Memory B cell (primary cell): ENCODE measurements at regions not wholly inside any gene's neighbourhood (a gene's known extent, or its start where the extent isn't known, plus 50 kb on each side); places are given as distances from the start of the nearest gene placed in this dataset.
A peak's percentile ranks its signal among the peaks of the same experiment; 100 is the strongest.

Source experiments
- ATAC-seq: fragments of 150-1000 bp; cut with Tn5 transposase; 2 replicates; pipeline ENCODE4 v1.10.0; 2021; ENCODE audit warnings: low read depth, mild to moderate bottlenecking, moderate library complexity
- DNase-seq, 2 donors: peaks; one replicate each; pipeline ENCODE4 v3.0.0; 2022; ENCODE audit warnings: low spot score in 2 of 2
- H3K27ac Mint-ChIP-seq: one replicate; pipeline ENCODE4 v1.8.0; 2022; ENCODE audit warnings: mild to moderate bottlenecking, moderate library complexity, mixed read lengths
- H3K27me3 Mint-ChIP-seq: one replicate; pipeline ENCODE4 v1.8.0; 2022; ENCODE audit warnings: mixed read lengths
- H3K36me3 Mint-ChIP-seq: one replicate; pipeline ENCODE4 v1.8.0; 2022; ENCODE audit warnings: mild to moderate bottlenecking, mixed read lengths
- H3K4me1 Mint-ChIP-seq: one replicate; pipeline ENCODE4 v1.8.0; 2022; ENCODE audit warnings: mixed read lengths
- H3K4me3 Mint-ChIP-seq: one replicate; pipeline ENCODE4 v1.8.0; 2022; ENCODE audit warnings: mild to moderate bottlenecking, moderate library complexity, mixed read lengths
- H3K9me3 Mint-ChIP-seq: one replicate; pipeline ENCODE4 v1.8.0; 2022; ENCODE audit warnings: mixed read lengths

DNA sequence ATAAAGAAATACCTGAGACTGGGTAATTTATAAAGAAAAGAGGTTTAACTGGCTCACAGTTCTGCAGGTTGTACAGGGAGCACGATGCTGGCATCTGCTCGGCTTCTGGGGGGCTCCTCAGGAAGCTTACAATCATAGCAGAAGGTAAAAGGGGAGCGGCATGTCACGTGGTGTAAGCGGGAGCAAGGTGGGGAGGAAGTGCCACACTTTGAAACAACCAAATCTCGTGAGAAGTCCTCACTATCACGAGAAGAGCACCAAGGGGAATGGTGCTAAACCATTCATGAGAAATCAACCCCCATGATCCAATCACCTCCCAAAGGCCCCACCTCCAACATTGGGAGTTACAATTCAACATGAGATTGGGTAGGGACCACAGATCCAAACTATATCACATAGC is 67.7 kb downstream of the AKR1B1 start:
- peaks cover 4% of the 10 kb centered on the region for H3K9me3 Mint-ChIP-seq
- H3K27ac Mint-ChIP-seq, result no peak overlapping the region
- ATAC-seq, result no peak
- peaks cover 7% of the 10 kb centered on the region for H3K4me1 Mint-ChIP-seq
- H3K4me3 Mint-ChIP-seq, result no peak overlapping the region
- DNase-seq, result no peak
- peaks cover 9% of the 10 kb centered on the region for H3K27me3 Mint-ChIP-seq
- no peaks in the 10 kb centered on the region for H3K36me3 Mint-ChIP-seq

DNA sequence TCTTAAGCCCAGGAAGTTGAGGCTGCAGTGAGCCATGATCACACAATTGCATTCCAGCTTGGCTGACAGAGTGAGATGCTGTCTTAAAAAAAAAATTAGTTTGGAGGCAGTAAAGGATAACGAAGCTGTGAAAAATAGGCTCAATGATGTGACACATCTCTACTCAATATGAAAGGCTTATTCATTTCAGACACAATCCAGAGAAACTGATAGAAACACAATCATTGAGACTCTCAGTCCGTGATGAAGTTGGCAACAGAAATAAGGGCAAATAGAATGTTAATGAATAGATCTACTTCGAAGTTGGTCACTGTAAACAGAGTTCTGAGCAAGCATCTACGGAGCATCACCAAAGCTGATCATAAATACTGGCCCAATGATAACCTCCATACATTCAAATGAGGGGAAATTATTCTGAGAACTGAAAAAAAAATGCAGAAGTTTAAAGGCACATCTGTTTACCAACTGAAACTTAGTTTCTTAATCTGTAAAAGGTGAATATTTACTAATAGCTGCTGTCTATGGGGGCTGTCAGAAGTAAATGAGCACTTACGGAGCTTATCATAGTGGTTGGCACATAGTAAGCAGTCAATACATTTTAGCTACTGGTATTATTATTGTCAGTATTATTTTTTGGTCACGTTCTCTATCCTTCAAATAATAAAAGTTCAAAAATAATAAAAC is 70.4 kb downstream of the AKR1B1 start:
- H3K4me1 Mint-ChIP-seq, result peaks cover 5% of the 10 kb centered on the region
- no peak overlapping the region for H3K27ac Mint-ChIP-seq
- peaks cover 8% of the 10 kb centered on the region for H3K27me3 Mint-ChIP-seq
- no peak for ATAC-seq
- no peak for DNase-seq
- H3K36me3 Mint-ChIP-seq, result no peaks in the 10 kb centered on the region
- no peak overlapping the region for H3K4me3 Mint-ChIP-seq
- H3K9me3 Mint-ChIP-seq, result peaks cover 2% of the 10 kb centered on the region

DNA sequence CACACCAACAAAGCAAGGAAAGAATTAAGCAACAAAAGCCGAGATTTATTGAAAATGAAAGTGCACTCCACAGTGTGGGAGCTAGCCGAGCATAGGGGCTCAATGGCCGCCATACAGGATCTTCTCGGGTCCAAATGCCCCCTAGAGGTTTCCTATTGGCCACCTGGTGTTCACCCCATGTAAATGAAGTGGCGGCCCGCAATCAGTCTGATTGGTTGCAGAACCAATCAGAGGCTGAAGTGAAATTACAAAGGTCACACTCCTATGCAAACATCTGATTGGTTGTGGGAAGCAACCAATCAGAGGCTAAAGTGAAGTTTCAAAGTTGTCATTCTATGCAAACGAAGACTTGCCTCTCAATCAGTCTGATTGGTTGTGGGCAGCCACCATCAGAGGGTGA is 61.8 kb upstream of the SLC35B4 start:
- no peaks in the 10 kb centered on the region for H3K9me3 Mint-ChIP-seq
- ATAC-seq, result no peak

DNA sequence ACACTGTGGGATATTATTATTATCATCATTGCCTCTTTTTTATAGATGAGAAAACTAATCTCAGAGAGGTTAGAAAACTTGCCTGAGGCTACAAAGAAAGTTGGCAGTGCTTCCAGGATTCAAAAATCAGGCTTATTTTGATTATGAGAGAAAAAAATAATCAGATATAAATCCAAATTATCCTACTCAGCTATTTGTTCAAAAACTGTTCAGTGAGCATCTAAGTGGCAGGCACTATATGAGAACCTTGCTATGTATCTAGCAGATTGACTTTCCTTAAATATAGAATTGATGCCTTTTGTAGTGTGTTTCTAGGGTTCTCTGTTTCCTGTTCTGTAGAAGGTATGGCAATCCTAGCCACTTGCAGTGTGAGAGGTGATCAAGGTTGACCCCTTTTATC is 60.0 kb upstream of the SLC35B4 start:
- Mint-ChIP-seq H3K27me3 (peaks cover 9% of the 10 kb centered on the region), H3K9me3 (no peaks in the 10 kb centered on the region), H3K27ac (no peak overlapping the region), H3K36me3 (no peaks in the 10 kb centered on the region), H3K4me3 (no peak overlapping the region), H3K4me1 (peaks cover 2% of the 10 kb centered on the region)
- ATAC-seq (no peak), DNase-seq (no peak)

More for the DNA sequence above, 61.8 kb upstream of the SLC35B4 start:
- Mint-ChIP-seq H3K4me3 (peak overlapping the region; percentile 19), H3K27me3 (peaks cover 6% of the 10 kb centered on the region), H3K4me1 (peaks cover 2% of the 10 kb centered on the region), H3K36me3 (no peaks in the 10 kb centered on the region), H3K27ac (no peak overlapping the region)
- no peak for DNase-seq

DNA sequence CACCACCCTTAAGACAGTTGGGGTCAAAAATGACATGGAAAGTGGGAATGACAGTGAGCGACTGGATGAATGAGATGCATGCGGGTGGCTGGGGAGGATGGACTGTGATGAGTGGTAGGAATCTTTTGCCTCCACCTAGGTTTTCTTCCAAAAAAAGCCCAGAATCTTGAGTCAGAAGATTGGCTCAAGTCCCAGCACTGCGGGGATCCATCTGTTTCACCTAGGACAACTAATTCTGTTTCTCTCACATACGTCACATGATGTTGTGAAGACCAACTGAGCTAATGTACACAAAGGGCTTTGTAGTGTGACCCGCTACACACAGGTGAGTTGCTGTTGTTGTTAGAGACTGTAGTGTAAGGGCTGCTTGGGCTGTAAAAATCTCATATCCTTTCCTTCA is 58.5 kb upstream of the SLC35B4 start:
- Mint-ChIP-seq H3K9me3 (no peaks in the 10 kb centered on the region), H3K36me3 (no peaks in the 10 kb centered on the region), H3K4me3 (no peak overlapping the region), H3K27me3 (peaks cover 11% of the 10 kb centered on the region), H3K27ac (no peak overlapping the region), H3K4me1 (peaks cover 2% of the 10 kb centered on the region)
- DNase-seq, result no peak
- no peak for ATAC-seq

DNA sequence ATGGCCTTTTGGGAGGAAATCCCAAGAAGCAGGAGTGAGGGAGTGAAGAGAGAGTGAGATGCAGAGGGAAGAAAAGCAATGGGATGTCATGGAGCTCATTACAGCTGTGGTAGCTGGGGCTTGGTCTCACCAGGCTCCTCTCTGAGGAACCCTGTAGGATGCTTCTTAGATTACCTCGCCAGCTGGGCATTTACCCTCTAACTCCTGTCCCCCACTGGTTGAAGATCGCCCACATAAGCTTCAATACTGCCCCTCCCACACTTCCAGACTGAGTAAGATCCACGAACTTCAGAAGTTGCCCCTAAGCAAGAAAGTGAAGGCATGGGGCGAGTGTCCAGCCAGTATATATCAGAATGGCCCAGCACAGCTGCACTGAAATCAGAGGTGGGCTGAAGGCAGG is 58.1 kb upstream of the SLC35B4 start:
- Mint-ChIP-seq H3K36me3 (no peaks in the 10 kb centered on the region), H3K27ac (no peak overlapping the region), H3K4me1 (peaks cover 2% of the 10 kb centered on the region), H3K27me3 (peaks cover 14% of the 10 kb centered on the region), H3K9me3 (no peaks in the 10 kb centered on the region), H3K4me3 (no peak overlapping the region)
- DNase-seq (no peak), ATAC-seq (no peak)

DNA sequence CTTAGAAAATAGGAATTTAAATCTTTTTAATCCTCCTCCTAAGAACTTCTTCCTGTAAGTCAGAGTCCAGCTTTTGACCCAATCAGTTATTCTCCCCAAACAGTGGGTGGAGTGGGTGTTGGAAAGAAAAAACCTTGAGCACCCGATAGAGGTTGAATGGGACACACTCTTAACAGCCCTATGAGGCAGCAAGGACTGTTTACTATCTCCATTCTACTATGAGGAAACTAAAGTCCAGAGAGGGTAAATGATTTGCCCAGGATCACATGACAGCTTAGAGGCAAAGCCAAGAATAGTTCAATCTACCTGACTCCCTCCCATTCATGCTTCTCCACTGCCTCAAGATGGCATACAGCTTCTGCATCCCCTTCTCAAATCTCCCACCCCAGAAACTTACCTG is 57.6 kb upstream of the SLC35B4 start:
- H3K36me3 Mint-ChIP-seq, result no peaks in the 10 kb centered on the region
- no peak overlapping the region for H3K4me3 Mint-ChIP-seq
- peaks cover 14% of the 10 kb centered on the region for H3K27me3 Mint-ChIP-seq
- H3K27ac Mint-ChIP-seq, result no peak overlapping the region
- H3K9me3 Mint-ChIP-seq, result no peaks in the 10 kb centered on the region
- no peak for DNase-seq
- ATAC-seq, result no peak
- H3K4me1 Mint-ChIP-seq, result peaks cover 2% of the 10 kb centered on the region

DNA sequence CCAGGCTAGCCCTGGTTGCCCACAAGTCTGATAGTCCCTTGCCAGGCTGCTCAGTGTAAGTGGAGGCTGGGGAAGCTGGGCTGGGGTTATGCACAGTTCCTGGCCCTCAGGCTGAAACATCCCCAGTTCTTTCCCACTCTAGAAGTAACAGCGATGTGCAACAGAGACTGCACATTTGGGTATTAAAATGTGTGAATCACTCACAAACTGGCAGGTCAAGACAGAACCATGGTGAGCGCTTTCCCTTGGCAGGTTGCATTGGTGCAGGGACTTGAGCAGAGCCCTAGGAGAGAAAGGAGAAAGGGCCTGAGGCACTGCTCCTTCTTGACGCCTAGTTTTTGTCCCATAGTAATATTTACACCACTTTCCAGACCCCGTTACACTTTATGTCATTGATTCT is 56.1 kb upstream of the SLC35B4 start:
- Mint-ChIP-seq H3K9me3 (no peaks in the 10 kb centered on the region), H3K27me3 (peaks cover 14% of the 10 kb centered on the region), H3K27ac (no peak overlapping the region), H3K4me3 (no peak overlapping the region), H3K36me3 (no peaks in the 10 kb centered on the region), H3K4me1 (no peaks in the 10 kb centered on the region)
- ATAC-seq (no peak), DNase-seq (no peak)

DNA sequence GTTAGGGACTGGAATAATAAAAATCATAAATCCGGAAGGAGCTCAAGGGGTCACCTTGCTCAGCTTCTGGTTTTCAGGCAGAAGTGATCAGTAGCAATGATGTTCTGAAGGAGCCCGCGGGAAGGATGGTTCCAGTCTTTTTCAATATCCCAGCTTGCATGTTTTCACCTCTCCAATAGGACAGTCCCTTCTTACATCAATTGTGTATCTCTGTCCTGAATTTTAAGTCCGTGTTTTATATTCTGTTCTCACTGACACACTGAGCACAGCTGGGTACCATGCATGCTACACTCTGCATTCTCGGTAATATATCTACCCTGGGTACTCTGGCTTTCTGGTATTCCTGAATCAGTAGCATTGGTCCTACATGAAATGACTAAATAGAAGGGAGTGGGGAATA is 55.2 kb upstream of the SLC35B4 start:
- H3K27me3 Mint-ChIP-seq, result peaks cover 13% of the 10 kb centered on the region
- no peak overlapping the region for H3K4me3 Mint-ChIP-seq
- no peak for DNase-seq
- no peak overlapping the region for H3K27ac Mint-ChIP-seq
- H3K36me3 Mint-ChIP-seq, result no peaks in the 10 kb centered on the region
- ATAC-seq, result no peak
- no peaks in the 10 kb centered on the region for H3K9me3 Mint-ChIP-seq
- no peaks in the 10 kb centered on the region for H3K4me1 Mint-ChIP-seq

DNA sequence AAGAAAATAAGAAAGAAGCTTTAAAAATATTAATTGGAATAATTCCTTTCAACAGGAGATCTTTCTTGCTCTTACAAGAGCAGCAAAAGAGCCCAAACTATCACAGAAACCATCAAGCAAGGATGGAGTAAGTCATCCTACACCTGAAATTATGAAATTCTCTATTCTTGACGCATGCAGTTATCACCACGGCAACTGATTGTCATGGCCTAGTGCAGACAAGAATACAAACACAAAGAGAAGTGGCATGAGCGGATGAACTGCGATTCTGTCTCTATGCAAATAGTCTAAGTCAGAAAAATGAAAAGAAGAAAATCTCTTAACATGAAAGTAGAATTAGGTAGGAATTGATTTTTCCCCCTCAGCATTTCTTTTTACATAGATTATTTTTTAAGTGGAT is 54.8 kb upstream of the SLC35B4 start:
- no peak overlapping the region for H3K27ac Mint-ChIP-seq

DNA sequence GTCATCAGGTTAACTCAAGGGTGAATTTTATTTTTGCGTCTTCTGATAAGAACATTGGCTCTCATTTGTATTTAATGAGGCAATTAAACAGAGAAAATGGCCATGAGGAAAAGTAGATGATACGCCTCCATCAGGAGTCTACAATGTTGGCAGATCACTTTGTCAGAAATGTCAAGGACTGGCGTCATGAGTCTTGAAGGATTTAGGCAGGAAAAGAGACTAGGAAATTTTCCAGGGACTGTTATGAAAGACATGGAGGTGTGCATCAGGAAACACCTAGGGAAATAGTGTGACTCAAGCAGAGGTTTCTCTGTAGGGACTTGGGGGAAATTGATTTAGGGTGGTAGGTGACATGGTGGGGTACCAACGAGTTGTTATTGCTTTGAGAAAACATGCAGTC is 53.4 kb upstream of the SLC35B4 start:
- DNase-seq (no peak), ATAC-seq (no peak)
- Mint-ChIP-seq H3K27me3 (peaks cover 13% of the 10 kb centered on the region), H3K4me3 (no peak overlapping the region), H3K27ac (no peak overlapping the region), H3K9me3 (no peaks in the 10 kb centered on the region), H3K4me1 (no peaks in the 10 kb centered on the region), H3K36me3 (no peaks in the 10 kb centered on the region)

More for the DNA sequence above, 54.8 kb upstream of the SLC35B4 start:
- Mint-ChIP-seq H3K9me3 (no peaks in the 10 kb centered on the region), H3K4me3 (no peak overlapping the region), H3K27me3 (peaks cover 11% of the 10 kb centered on the region), H3K4me1 (no peaks in the 10 kb centered on the region), H3K36me3 (no peaks in the 10 kb centered on the region)
- no peak for ATAC-seq
- no peak for DNase-seq

DNA sequence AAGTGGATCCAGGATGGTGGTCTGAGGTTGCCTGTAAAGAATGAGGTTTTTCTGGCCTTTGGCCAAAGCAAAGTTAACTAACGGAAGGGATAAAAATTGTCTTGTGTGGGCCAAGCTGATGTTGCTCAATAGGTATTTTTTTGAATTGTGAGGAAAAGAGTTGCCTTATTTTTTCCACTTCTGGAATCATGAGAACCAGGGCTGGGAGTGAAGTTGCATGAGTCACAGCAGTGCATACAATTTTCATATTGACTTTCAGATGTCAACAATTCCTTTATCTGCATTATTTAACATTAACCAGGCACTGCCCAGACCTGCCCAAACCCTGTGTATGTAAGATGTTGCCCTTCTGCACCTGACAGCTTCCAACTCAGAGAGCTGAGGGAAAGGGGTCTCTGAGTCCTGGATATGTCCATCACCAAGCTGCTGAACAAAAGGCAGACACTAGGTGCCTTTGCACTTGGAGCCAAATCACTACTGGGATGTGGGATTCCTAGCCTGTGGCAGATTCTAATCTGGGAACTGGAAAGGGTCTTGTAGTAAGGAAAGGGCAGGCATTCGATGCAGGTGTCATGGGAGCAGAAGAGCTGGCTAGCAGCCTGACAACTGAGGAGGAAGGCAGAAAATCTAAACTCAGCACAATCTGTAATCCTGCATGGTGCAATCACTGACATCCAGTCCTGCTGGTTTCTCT is 52.3 kb upstream of the SLC35B4 start:
- H3K27ac Mint-ChIP-seq, result no peak overlapping the region
- no peak overlapping the region for H3K4me3 Mint-ChIP-seq
- no peak for ATAC-seq
- H3K27me3 Mint-ChIP-seq, result peaks cover 15% of the 10 kb centered on the region
- no peak for DNase-seq
- no peaks in the 10 kb centered on the region for H3K9me3 Mint-ChIP-seq
- H3K4me1 Mint-ChIP-seq, result no peaks in the 10 kb centered on the region
- no peaks in the 10 kb centered on the region for H3K36me3 Mint-ChIP-seq

DNA sequence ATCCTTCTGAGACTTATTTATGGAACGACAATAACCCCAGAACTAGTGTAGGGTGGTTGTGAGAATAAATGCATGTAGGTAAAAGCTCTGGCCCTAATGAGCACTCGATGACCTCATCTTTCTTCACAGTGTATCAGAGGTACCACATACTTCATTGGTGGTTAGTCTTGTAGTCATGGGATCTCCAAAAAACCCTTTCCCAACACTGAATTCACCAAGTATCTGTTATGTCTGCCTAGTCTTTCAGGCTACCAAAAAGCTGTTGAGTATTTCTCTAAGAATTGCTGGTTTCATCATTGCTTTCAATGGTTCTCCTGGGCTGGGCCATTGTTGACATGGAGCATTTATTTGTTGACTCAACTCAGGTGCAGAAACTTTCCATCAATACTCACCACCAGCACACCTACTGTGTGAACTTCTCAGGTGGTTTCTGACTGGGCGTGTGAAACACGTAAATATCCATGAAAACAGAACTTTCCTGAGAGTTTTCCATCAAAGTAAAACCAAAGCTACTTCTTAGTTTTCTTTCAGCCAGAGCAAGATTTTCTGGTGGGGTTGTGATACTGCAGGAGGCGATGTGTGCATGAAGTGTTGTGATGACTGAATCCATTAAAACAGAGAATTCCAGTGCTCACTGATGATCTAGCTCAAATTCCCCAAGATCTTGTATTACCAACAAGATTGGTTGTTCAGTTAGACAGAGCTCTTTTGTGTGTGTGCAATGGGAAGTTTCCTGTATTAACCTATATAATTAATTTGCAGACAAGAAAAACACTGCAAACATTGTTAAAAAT is 51.4 kb upstream of the SLC35B4 start:
- Mint-ChIP-seq H3K4me1 (no peaks in the 10 kb centered on the region), H3K27me3 (peaks cover 17% of the 10 kb centered on the region), H3K36me3 (no peaks in the 10 kb centered on the region), H3K9me3 (no peaks in the 10 kb centered on the region), H3K27ac (no peak overlapping the region), H3K4me3 (no peak overlapping the region)
- ATAC-seq, result no peak
- DNase-seq, result no peak
